ENCODE measurements at regions not wholly inside any gene's neighbourhood (a gene's known extent, or its start where the extent isn't known, plus 50 kb on each side); places are given as distances from the start of the nearest gene placed in this dataset.
A peak's percentile ranks its signal among the peaks of the same experiment; 100 is the strongest.

GRCh38 chr7:142487124-142487523, 229.3 kb upstream of the PRSS58 start:
- TF ChIP-seq, protein P1, sequence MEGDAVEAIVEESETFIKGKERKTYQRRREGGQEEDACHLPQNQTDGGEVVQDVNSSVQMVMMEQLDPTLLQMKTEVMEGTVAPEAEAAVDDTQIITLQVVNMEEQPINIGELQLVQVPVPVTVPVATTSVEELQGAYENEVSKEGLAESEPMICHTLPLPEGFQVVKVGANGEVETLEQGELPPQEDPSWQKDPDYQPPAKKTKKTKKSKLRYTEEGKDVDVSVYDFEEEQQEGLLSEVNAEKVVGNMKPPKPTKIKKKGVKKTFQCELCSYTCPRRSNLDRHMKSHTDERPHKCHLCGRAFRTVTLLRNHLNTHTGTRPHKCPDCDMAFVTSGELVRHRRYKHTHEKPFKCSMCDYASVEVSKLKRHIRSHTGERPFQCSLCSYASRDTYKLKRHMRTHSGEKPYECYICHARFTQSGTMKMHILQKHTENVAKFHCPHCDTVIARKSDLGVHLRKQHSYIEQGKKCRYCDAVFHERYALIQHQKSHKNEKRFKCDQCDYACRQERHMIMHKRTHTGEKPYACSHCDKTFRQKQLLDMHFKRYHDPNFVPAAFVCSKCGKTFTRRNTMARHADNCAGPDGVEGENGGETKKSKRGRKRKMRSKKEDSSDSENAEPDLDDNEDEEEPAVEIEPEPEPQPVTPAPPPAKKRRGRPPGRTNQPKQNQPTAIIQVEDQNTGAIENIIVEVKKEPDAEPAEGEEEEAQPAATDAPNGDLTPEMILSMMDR (IDR thresholded peaks at IDR 0.05) = no peak
- Mint-ChIP-seq H3K4me1 (ENCODE audit: low read depth) (peaks cover 44% of the 10 kb centered on the region), H3K27ac (peak overlapping the region; percentile 41), H3K9me3 (no peaks in the 10 kb centered on the region), H3K36me3 (ENCODE audit: low read depth) (no peaks in the 10 kb centered on the region), H3K27me3 (no peaks in the 10 kb centered on the region), H3K4me3 (no peak overlapping the region)
- ATAC-seq (ENCODE audit: poor library complexity) = no peak
- no peak for DNase-seq
- Histone ChIP-seq H3K9me3 (ENCODE audit: control insufficient read depth in 1 of 2, insufficient read depth in 1 of 2, low read length in 2 of 2) (no peaks in the 10 kb centered on the region), H3K36me3 (ENCODE audit: insufficient read depth, low read length) (no peaks in the 10 kb centered on the region), H3K27ac (ENCODE audit: low read depth in 1 of 2, low read length in 2 of 2) (no peak overlapping the region), H3K4me3 (ENCODE audit: low read length) (no peak overlapping the region), H3K27me3 (ENCODE audit: control insufficient read depth in 1 of 2, insufficient read depth in 2 of 2, low read length in 2 of 2) (no peaks in the 10 kb centered on the region), H3K4me1 (ENCODE audit: insufficient read depth, low read length) (peaks cover 24% of the 10 kb centered on the region)
- intact Hi-C loops (cut with DNase I, micrococcal nuclease) = no loop called here
- ChIA-PET POLR2A (interaction anchor here (1.0 to 2.2 kb wide), 2 partner anchors 24 to 322 kb away, joined by 3 to 5 read pairs; no protein-coding TSS in a partner anchor), CTCF (interaction anchor here (1.0 kb wide), 1 partner anchor 9 kb away, joined by 4 read pairs; no protein-coding TSS in a partner anchor)

DNA sequence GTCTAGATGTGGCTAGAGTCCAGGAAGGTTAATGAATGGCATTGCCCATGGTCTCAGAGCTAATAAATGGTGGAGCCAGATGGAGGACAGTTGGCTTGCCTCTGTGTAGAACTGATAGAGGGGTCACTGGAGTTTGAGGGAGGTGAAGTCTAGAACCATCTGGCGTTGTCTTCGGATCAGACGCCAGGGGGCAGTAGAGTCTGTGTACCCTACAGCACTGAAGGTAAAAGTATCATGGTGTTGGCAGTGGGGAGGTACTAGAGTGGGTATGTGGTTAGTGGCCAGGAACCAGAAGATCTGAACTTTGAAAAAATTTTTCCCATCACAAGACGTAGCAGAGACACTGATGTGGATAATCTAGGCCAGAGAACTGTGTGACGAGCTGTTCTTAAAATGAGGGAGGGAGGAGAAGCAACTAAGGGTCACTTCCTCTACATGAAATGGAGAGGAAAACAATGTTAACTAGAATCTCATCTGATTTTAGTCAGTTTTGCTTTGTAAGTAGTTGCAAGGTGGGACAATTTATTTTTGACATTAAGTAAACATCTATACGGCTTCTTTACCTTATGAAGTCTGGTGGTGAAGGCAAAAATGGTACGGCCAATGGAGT, 227.9 kb upstream of the PRSS58 start:
- Mint-ChIP-seq H3K27me3 (no peaks in the 10 kb centered on the region), H3K9me3 (no peaks in the 10 kb centered on the region), H3K4me3 (no peak overlapping the region), H3K4me1 (ENCODE audit: low read depth) (peaks cover 55% of the 10 kb centered on the region), H3K27ac (peak overlapping the region; percentile 41), H3K36me3 (ENCODE audit: low read depth) (no peaks in the 10 kb centered on the region)
- Histone ChIP-seq H3K27me3 (ENCODE audit: control insufficient read depth in 1 of 2, insufficient read depth in 2 of 2, low read length in 2 of 2) (no peaks in the 10 kb centered on the region), H3K27ac (ENCODE audit: low read depth in 1 of 2, low read length in 2 of 2) (no peak overlapping the region), H3K36me3 (ENCODE audit: insufficient read depth, low read length) (no peaks in the 10 kb centered on the region), H3K9me3 (ENCODE audit: control insufficient read depth in 1 of 2, insufficient read depth in 1 of 2, low read length in 2 of 2) (no peaks in the 10 kb centered on the region), H3K4me3 (ENCODE audit: low read length) (no peak overlapping the region), H3K4me1 (ENCODE audit: insufficient read depth, low read length) (peaks cover 30% of the 10 kb centered on the region)
- intact Hi-C loops (cut with DNase I, micrococcal nuclease) = no loop called here
- ATAC-seq (ENCODE audit: poor library complexity) (peak; percentile 22), DNase-seq (peak in 5 of 14 experiments; percentile 11 to 61 (median 48))
- TF ChIP-seq, protein P1 (IDR thresholded peaks at IDR 0.05) = peak; percentile 25
- POLR2A ChIA-PET = interaction anchor here (2.2 kb wide), 1 partner anchor 323 kb away, joined by 5 read pairs; no protein-coding TSS in a partner anchor
- CTCF ChIA-PET = interaction anchor here (0.8 to 1.5 kb wide), 3 partner anchors 23 to 45 kb away, joined by 3 to 4 read pairs (median 3); no protein-coding TSS in a partner anchor

DNA sequence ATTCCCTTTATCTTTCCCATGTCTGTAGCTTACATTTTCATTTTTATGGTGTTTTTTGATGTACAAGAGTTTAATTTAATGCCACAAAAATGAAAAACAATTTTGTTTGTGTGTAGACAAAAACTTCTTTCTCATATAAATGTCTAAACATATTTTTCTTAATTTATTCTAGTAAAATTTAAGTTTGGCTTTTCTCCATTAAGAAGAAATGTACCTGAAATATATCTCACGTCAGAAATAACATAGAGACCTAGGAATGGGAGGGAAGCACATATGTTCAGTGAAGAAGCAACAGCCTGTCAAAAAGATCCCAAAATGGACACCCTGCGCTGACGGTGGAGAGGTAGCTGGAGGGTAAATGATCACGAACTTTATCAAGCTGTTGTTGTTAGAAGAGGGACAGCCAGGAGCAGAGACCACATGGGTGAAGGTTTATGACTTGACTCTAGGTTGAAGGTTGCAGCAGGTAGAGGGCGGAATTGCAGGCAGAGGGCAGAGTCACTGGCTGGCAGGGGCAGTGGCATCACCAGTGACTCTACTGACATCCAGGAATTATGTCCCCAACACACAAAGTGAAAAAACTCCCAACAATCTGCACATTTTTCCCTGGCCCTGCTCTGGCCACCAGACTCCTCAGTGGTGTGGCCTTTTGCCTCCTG, 225.9 kb upstream of the PRSS58 start:
- no peak overlapping the region for H3K27ac ChIP-seq (ENCODE audit: low read depth in 1 of 2, low read length in 2 of 2)
- H3K4me3 ChIP-seq (ENCODE audit: low read length) = no peak overlapping the region
- Mint-ChIP-seq H3K27me3 (no peaks in the 10 kb centered on the region), H3K4me3 (no peak overlapping the region), H3K4me1 (ENCODE audit: low read depth) (peaks cover 62% of the 10 kb centered on the region), H3K27ac (peak overlapping the region; percentile 97), H3K36me3 (ENCODE audit: low read depth) (no peaks in the 10 kb centered on the region), H3K9me3 (no peaks in the 10 kb centered on the region)
- H3K4me1 ChIP-seq (ENCODE audit: insufficient read depth, low read length) = peaks cover 32% of the 10 kb centered on the region
- DNase-seq = no peak
- POLR2A ChIA-PET = interaction anchor here (0.6 to 3.8 kb wide), 9 partner anchors 13 to 890 kb away, joined by 3 to 22 read pairs (median 7); no protein-coding TSS in a partner anchor
- CTCF ChIA-PET = interaction anchor here (0.7 to 1.9 kb wide), 10 partner anchors 11 to 74 kb away, joined by 3 to 10 read pairs (median 4); no protein-coding TSS in a partner anchor
- H3K27me3 ChIP-seq (ENCODE audit: control insufficient read depth in 1 of 2, insufficient read depth in 2 of 2, low read length in 2 of 2) = no peaks in the 10 kb centered on the region
- TF ChIP-seq, protein P1 (IDR thresholded peaks at IDR 0.05) = peak; percentile 46
- intact Hi-C loops (cut with DNase I, micrococcal nuclease) = loop anchor here (1.0 kb wide), 1 partner anchor 24 kb away; no protein-coding TSS in a partner anchor
- H3K9me3 ChIP-seq (ENCODE audit: control insufficient read depth in 1 of 2, insufficient read depth in 1 of 2, low read length in 2 of 2) = no peaks in the 10 kb centered on the region
- H3K36me3 ChIP-seq (ENCODE audit: insufficient read depth, low read length) = no peaks in the 10 kb centered on the region
- no peak for ATAC-seq (ENCODE audit: poor library complexity)
